Stimulated activated CD4-positive, alpha-beta T cell treated with anti-CD3 and anti-CD28 coated beads, Interleukin-4, amount 100 ng/mL, for 1 hour (primary cell): ENCODE measurements at regions not wholly inside any gene's neighbourhood (a gene's known extent, or its start where the extent isn't known, plus 50 kb on each side); places are given as distances from the start of the nearest gene placed in this dataset.
"Not testable (repeated sequence)": the region's sequence is repeated elsewhere in the genome, so short reads cannot be mapped to it uniquely, and the experiment has no call there.

ENCODE experiments used
- DNase-seq: peaks from one replicate; pipeline ENCODE4 v3.0.0-alpha.2; 2020

DNA sequence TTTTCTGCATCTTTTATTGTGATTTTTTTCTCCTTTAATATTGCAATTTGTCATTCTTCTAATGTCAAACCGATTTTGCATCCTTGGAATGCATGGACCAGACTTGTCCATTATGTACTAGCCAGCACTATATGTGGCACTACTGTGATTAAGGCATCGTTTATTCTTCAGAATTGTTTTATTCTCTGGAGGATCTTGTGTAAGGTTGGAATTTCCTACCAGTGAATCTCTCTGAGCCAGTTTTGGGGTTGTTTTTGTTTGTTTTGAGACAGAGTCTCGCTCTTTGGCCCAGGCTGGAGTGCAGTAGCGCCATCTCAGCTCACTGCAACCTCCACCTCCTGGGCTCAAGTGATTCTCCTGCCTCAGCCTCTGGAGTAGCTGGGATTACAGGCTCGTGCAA lies 58.5 kb downstream of the IGLL5 start:
- no peak for DNase-seq

DNA sequence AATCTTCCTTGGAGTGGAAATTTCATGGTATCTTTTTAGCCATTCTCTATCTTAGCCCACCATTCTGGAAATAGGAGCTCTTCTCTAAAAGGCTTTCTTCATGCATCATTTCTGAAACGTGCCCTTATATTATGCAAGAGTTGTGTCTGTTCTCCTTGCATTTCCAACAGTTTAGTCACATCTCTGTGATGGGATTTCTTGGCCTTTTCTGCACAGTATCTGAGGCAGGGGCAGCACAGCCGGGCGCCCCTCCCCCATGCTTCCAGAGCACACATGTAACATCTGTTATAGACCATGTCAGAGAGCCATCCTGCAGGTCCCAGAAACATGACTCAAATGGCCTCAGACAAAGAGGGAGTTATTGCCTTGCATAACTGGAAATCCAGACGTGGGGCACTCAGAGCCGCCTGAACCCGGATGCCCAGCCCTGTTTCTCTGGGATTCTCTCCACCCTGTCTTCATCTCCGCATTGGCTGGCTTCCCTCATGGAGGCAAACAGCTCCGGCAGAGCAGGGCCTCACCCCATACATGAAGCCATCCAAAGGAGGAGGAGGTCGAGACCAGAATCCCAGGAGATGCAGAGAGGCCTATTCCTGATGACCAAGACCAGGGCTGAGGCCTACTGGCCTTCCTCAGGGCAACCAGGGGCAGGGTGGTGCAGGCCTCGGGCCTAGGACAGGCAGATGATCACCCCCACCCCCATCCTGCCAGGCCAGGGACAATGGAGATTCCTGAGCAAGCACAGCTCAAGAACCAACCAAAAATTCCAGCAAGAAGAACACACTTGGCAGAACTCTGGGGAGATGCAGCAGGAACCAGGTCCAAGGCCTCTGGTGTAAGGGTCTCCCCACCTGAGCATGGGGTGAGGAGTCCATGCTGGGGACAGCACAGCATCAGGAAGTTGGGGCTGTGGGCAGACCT lies 61.3 kb downstream of the IGLL5 start:
- DNase-seq: no peak

GRCh38 chr22:22949953-22950352 lies 62.3 kb downstream of the IGLL5 start:
- no peak for DNase-seq

- DNase-seq: no peak
These were observed 63.4 kb downstream of the IGLL5 start for GRCh38 chr22:22951035-22951434.

- no peak for DNase-seq
These were observed 65.1 kb downstream of the IGLL5 start for GRCh38 chr22:22952531-22953280.

- no peak for DNase-seq
These were observed 66.2 kb downstream of the IGLL5 start for GRCh38 chr22:22953791-22954190.

DNA sequence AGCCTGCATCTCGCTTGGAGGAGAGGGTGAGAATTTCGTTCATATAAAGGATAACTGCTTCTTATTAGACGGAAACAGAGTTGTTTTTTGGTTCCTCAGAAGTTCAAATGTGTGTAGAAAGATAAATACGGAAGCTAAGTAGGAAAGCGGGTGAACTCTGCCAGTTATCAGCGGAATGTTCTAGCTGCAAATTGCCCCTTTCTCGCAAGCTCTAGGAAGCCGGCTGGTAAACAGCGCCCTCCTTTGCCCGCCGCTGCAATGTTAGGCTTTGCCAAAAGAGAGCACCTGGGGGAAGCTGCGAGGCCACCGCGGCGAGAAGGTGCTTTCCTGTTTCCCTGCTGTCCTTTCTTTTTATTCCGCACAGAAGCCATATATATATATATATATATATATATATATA lies 67.0 kb downstream of the IGLL5 start:
- peak; percentile 29 for DNase-seq

GRCh38 chr22:22955276-22955798 lies 67.7 kb downstream of the IGLL5 start:
- no peak for DNase-seq

- peak; percentile 52 for DNase-seq
These were observed 68.4 kb downstream of the IGLL5 start for GRCh38 chr22:22955866-22956535.

- DNase-seq: no peak
These were observed 69.5 kb downstream of the IGLL5 start for GRCh38 chr22:22957090-22957489.

GRCh38 chr22:22958621-22959020 lies 71.0 kb downstream of the IGLL5 start:
- no peak for DNase-seq

DNA sequence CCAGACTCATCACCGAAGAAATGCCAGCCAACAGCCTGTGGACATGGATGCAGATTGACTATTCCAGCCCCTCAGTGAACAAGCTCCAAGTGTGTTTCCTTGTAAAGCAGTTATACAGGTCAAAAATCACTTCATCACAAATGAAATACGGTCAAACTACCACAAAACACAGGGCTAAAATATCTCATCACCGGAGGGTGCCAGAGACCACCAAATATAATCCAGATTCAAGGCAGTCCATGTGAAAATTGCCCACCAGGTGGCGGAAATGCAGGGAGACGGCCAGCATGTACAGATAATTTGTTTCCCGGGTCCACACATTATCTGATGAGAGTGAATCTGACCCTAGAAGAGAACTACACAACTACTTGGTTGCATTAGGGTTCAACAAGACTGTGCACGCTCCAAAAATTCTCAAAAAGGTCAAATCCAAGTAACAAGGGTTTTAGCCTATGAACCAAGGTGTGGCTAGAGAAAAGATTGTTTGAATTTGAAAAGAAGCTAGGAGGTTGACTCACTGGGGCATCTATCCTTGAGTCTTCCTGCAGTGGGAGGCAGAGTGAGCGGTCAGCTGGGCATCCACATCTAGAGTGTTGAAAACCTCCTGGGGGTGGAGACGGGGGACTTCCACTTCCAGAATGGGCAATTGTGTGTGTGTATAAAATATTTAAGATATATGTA lies 71.7 kb downstream of the IGLL5 start:
- peak; percentile 69 for DNase-seq

DNA sequence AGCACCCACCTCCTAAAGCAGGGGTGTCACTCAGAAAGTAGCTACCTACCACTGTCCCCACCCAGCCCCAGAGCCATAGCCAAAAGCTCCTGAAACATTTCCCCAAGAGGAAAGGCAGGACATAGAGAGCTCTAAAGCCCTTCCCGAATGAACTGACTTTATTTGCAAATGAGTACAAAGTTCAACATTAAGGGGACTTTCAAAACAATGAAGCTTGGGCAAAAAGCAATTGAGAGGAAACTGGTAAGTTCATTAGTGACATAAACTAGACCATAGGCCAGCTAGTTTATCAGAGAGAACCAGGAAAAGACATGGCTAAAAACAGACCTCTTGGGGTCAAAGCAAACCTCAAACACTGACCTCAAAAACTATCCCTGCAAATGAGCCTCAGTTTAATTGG lies 72.7 kb downstream of the IGLL5 start:
- no peak for DNase-seq

DNA sequence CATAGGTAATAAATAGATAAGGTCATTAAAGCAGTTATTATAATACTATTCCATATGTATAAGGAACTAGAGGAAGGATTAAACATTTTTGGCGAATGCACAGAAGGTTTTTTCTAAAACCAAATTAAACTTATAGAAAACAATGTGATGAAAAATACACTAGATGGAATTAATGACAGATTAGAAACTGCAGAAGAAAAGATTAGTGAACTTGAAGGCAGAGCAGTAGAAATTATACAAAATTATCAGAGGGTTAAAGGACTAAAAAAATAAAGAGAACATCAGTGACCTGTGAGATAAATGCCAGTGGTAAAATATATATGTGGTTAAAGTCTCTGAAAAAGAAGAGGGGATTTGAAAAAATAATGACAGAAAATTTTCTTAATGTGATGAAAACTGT lies 74.0 kb downstream of the IGLL5 start:
- DNase-seq: no peak

- no peak for DNase-seq
These were observed 80.8 kb downstream of the IGLL5 start for GRCh38 chr22:22968366-22968765.

DNA sequence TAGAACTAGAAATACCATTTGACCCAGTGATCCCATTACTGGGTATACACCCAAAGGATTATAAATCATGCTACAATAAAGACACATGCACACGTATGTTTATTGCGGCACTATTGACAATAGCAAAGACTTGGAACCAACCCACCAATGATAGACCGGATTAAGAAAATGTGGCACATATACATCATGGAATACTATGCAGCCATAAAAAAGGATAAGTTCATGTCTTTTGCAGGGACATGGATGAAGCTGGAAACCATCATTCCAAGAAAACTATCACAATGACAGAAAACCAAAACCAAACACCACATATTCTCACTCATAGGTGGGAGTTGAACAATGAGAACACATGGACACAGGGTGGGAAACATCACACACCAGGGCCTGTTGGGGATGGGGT lies 85.0 kb downstream of the IGLL5 start:
- DNase-seq: not testable (repeated sequence)

DNA sequence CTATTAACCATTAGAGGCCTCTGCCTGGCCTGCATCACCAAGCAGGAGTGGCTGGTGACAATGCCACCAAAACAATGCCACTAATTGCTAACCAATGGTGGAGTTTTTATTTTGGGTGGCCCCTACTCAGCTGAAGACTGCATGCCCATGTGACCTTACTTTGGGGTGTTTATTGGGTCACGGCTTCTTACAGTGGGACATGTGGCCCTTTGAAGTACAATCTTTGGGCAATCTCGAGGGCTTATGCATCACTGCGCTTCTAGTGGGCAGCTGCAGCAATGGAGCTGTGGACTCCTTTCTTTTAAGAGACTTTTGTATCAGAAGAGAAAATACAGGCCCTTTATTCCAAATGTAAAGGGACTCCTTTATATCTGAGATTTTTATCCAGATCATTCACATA lies 85.7 kb downstream of the IGLL5 start:
- no peak for DNase-seq

DNA sequence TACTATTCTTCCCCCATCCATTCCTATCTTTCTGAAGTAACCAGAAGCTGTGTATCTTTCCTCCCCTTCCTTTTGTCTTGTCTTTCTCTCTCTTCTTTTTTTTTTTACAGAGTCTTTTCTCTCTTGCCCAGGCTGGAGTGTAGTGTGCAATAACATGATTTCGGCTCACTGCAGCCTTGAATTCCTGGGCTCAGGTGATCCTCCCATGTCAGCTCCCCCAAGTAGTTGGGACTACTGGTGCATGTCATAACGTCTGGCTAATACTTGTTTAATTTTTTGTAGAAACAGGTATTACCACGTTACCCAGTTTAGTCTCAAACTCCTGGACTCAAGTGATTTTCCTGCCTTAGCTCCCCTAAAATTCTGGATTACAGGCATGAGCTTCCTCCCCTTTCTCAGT lies 86.5 kb downstream of the IGLL5 start:
- no peak for DNase-seq

DNA sequence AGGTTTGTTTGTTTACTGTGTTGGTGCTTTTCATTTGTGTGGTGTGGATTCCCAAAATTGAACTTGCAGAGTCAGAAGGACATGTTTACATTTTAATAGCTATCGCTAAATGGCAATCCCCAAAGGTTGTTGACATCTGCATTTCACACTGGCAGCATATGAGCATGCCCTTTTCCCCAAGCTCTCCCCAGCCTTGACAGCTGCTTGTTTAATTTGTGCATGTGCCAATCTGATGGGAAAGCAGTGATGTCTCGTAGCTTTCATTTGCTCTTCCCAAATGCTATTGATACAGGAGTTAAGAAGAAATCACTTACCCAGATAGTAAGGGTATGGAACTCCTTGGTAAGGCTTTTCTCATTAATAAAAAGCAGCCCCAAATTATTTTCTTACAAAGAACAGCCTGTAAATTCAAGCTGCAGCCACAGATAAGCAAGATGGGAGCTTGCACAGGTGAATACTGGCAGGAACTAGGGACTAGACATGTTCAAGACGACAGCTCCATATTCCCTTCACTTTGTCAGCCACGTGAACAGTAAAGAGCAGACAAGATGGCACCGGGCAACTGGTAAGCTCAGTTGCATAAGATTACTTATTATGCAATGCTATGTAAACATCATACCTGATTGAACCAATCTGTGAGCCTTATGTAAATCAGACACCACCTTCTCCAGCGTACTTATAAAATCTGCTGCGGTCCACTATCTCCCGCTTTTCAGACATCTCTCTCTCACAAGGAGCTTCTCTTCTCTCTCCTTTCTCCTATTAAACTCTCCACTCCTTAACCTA lies 87.4 kb downstream of the IGLL5 start:
- no peak for DNase-seq

DNA sequence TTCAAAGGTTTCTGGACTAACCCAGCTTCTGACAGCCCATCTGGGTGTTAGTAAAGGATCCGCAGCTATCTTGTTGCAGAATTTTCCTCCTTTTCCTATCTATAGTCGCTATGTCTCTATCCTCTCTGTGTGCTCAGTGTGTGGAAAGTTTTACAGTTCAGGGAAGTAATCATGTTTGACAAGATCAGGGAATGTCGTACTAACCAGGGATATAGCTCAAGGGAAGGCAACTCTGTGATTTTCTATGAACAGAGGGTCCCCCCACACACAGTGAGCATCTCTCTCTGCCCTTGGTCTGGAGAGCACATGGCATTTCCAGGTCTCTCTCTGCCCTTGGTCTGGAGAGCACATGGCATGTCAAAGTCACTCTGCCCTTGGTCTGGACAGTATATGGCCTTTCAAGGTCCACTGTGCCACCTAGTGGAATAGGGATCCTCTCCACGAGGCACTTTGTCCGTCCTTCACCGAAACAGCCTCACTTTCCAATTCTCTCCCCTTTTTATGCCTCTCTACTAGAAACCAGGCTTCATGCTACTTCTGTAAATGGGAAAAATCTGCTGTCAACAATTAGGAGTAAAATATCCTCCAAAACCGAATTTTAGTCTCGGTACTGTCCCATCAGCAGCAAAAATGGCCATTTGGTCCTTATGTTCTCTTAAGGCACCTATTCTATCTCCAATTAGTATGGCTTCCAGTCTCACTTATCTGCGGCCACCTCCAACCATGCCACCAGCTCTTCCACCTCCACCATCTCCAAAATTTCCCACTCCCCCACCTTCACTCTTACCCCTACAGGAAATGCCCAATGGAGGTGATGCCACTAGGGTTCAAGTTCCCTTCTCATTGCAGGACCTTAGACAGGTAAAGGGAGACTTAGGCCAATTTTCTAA lies 88.7 kb downstream of the IGLL5 start:
- no peak for DNase-seq
